ENCODE measurements at regions not wholly inside any gene's neighbourhood (a gene's known extent, or its start where the extent isn't known, plus 50 kb on each side); places are given as distances from the start of the nearest gene placed in this dataset.
"Not testable (repeated sequence)": the region's sequence is repeated elsewhere in the genome, so short reads cannot be mapped to it uniquely, and the experiment has no call there.

DNA sequence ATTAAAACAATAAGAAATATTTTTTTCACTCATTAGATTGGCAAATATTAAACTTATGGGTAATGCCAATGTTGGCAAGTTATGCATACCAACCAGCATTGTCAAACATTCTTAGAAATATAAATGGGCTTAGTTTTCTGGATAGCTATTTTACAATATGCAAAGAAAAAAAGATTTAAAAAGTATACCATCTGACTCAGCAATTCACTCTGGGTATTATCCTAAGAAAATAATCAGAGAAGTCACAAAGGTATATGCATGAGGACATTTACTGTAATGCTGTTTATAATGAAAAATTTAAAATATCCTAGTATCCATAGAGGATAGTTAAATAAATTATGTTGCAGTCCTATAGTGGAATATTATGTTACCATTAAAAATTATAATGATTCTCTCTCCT is 57.4 kb upstream of the PTPDC1 start:
- Histone ChIP-seq H3K36me3 (no peaks in the 10 kb centered on the region), H3K27ac (no peak overlapping the region), H3K9me3 (peaks cover 0 to 8% of the 10 kb centered on the region in 2 donors), H3K4me1 (peaks cover 0 to 12% of the 10 kb centered on the region in 2 donors), H3K4me3 (no peak overlapping the region), H3K27me3 (no peaks in the 10 kb centered on the region)
- TF ChIP-seq, protein P1, sequence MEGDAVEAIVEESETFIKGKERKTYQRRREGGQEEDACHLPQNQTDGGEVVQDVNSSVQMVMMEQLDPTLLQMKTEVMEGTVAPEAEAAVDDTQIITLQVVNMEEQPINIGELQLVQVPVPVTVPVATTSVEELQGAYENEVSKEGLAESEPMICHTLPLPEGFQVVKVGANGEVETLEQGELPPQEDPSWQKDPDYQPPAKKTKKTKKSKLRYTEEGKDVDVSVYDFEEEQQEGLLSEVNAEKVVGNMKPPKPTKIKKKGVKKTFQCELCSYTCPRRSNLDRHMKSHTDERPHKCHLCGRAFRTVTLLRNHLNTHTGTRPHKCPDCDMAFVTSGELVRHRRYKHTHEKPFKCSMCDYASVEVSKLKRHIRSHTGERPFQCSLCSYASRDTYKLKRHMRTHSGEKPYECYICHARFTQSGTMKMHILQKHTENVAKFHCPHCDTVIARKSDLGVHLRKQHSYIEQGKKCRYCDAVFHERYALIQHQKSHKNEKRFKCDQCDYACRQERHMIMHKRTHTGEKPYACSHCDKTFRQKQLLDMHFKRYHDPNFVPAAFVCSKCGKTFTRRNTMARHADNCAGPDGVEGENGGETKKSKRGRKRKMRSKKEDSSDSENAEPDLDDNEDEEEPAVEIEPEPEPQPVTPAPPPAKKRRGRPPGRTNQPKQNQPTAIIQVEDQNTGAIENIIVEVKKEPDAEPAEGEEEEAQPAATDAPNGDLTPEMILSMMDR (IDR thresholded peaks at IDR 0.05), result no peak
- DNase-seq (ENCODE audit: low spot score), result no peak

DNA sequence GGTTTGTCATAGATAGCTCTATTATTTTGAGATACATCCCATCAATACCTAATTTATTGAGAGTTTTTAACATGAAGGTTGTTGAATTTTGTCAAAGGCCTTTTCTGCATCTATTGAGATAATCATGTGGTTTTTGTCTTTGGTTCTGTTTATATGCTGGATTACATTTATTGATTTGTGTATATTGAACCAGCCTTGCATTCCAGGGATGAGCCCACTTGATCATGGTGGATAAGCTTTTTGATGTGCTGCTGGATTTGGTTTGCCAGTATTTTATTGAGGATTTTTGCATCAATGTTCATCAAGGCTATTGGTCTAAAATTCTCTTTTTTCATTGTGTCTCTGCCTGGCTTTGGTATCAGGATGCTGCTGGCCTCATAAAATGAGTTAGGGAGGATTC is 61.8 kb upstream of the PTPDC1 start:
- DNase-seq (ENCODE audit: low spot score); H3K36me3 ChIP-seq; H3K4me3 ChIP-seq; H3K9me3 ChIP-seq; H3K27ac ChIP-seq; H3K27me3 ChIP-seq: not testable (repeated sequence)
- H3K4me1 ChIP-seq, result peaks cover 0 to 13% of the 10 kb centered on the region in 2 donors

DNA sequence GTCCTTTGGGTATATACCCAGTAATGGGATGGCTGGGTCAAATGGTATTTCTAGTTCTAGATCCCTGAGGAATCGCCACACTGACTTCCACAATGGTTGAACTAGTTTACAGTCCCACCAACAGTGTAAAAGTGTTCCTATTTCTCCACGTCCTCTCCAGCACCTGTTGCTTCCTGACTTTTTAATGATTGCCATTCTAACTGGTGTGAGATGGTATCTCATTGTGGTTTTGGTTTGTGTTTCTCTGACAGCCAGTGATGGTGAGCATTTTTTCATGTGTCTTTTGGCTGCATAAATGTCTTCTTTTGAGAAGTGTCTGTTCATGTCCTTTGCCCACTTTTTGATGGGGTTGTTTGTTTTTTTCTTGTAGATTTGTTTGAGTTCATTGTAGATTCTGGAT is 63.4 kb upstream of the PTPDC1 start:
- not testable (repeated sequence) for DNase-seq (ENCODE audit: low spot score); H3K27ac ChIP-seq; H3K9me3 ChIP-seq; H3K4me3 ChIP-seq; H3K27me3 ChIP-seq; H3K36me3 ChIP-seq
- H3K4me1 ChIP-seq, result peaks cover 0 to 13% of the 10 kb centered on the region in 2 donors

DNA sequence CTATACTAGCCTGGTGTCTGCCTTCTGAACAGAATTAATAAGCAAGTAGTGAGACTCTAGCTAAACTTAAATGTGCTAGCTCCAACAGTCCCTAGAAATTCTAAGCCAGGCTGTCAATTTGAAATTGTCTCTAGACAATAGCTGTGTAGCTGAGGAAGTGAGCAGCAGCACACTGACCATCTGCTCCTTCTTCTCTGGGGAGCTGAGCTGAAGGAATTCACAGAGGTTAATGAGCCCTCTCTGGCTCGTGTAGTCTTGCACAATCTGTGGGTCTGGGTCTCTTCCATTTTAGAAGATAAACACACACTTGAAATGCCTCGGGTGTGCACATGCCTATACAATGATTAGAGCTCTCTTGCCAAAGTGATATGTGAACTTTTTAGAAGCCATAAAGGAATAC is 63.5 kb upstream of the BARX1 start:
- Histone ChIP-seq H3K36me3 (no peaks in the 10 kb centered on the region), H3K4me1 (peaks cover 0 to 13% of the 10 kb centered on the region in 2 donors), H3K27ac (no peak overlapping the region), H3K9me3 (peaks cover 0 to 8% of the 10 kb centered on the region in 2 donors), H3K4me3 (no peak overlapping the region), H3K27me3 (no peaks in the 10 kb centered on the region)
- TF ChIP-seq, protein P1 (IDR thresholded peaks at IDR 0.05), result no peak
- no peak for DNase-seq (ENCODE audit: low spot score)

DNA sequence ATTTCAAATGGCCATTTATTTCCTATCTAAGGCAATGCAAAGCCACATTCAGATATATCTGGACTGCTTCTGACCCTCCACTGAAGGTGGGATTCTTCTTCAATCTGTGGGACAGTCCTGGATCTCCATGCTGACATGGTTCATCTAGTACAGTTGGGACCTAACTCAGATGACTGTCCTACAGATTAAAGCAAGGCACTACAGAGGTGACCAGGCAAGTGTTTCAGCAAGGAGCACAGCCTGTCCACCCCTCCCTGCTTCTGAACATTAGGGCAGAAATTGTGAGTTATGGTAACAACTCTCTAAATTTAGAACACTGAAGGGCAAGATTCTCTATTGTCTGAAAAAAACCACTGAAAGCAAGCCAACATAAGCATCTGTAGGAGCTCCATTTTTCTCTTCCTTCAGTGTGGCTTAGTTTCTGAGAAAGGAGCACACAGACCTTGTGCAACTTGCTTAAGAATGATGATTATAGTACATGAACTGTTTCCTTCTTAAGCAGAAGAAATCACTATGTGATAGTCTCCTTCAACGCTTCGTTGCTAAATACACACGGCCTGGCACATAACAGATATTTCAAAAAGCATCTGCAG is 62.9 kb upstream of the BARX1 start:
- H3K27ac ChIP-seq, result no peak overlapping the region
- H3K36me3 ChIP-seq, result no peaks in the 10 kb centered on the region
- TF ChIP-seq, protein P1 (IDR thresholded peaks at IDR 0.05), result no peak
- peaks cover 0 to 13% of the 10 kb centered on the region in 2 donors for H3K4me1 ChIP-seq
- H3K4me3 ChIP-seq, result no peak overlapping the region
- DNase-seq (ENCODE audit: low spot score), result no peak
- H3K9me3 ChIP-seq, result peaks cover 0 to 8% of the 10 kb centered on the region in 2 donors
- no peaks in the 10 kb centered on the region for H3K27me3 ChIP-seq

DNA sequence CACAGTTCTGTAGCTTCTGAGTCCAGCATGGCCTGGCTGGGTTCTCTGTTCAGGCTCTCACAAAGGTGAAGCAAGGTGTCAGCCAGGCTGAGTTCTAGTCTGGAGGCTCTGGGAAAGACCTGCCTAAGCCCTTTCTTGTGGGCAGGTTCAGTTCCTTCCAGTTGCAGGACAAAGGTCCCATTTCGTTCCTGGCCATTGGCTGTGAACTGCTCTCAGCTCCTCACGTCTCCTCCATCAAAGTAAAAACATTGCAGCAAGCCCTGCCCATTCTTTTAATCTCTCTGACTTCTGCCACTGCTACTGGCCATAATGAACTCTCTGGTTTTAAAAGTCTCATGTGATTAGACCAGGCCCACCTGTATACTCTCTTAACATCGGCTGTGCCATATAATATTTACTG is 61.6 kb upstream of the BARX1 start:
- DNase-seq (ENCODE audit: low spot score), result no peak
- Histone ChIP-seq H3K27ac (no peak overlapping the region), H3K27me3 (no peaks in the 10 kb centered on the region), H3K36me3 (no peaks in the 10 kb centered on the region), H3K4me3 (no peak overlapping the region), H3K9me3 (no peaks in the 10 kb centered on the region), H3K4me1 (peaks cover 0 to 13% of the 10 kb centered on the region in 2 donors)
- TF ChIP-seq, protein P1 (IDR thresholded peaks at IDR 0.05), result no peak

DNA sequence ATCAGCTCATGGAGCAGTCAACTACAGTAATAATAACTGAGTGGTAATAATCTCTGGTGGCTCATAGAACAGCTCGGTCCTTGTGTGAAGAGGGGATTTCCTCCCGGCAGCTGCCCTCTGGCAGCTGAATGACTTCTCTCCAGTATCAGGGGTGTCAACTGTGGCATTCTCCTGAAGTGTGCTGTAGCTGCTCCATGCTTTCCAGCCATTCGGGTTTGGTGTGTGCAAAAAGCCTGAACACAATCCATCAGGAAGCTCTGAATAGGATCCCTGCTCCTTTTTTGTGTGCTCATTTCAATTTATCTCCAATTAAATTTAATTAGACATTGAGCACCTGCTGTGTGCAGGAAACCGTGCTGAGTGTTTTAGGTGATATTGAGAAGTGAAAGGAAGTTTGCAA is 59.8 kb upstream of the BARX1 start:
- H3K9me3 ChIP-seq, result no peaks in the 10 kb centered on the region
- H3K27me3 ChIP-seq, result no peaks in the 10 kb centered on the region
- TF ChIP-seq, protein P1 (IDR thresholded peaks at IDR 0.05), result no peak
- H3K27ac ChIP-seq, result no peak overlapping the region
- H3K4me3 ChIP-seq, result no peak overlapping the region
- no peak for DNase-seq (ENCODE audit: low spot score)
- H3K36me3 ChIP-seq, result no peaks in the 10 kb centered on the region
- peaks cover 0 to 13% of the 10 kb centered on the region in 2 donors for H3K4me1 ChIP-seq
